AG04449 (cell line): ENCODE measurements at regions not wholly inside any gene's neighbourhood (a gene's known extent, or its start where the extent isn't known, plus 50 kb on each side); places are given as distances from the start of the nearest gene placed in this dataset.

ENCODE experiments used
- CTCF ChIA-PET: fragments of 350-600 bp; formaldehyde crosslinking; extraction: SDS; loops from one replicate; lab custom pipeline; 2021; ENCODE audit warnings: antibody characterized with exemption; lab: Yijun Ruan, JAX
- POLR2A ChIA-PET: fragments of 400-600, 350-600 bp; formaldehyde crosslinking; extraction: SDS; loops from one replicate; lab custom pipeline; 2020; ENCODE audit warnings: antibody characterized with exemption, inconsistent platforms; lab: Yijun Ruan, JAX
- DNase-seq: peaks from one replicate; pipeline ENCODE4 v3.0.0-alpha.2; 2010; ENCODE audit warnings: low read depth, low spot score
- H3K4me3 ChIP-seq: 2 replicates; pipeline ENCODE4 v1.5.1; 2011; ENCODE audit warnings: low read depth, mild to moderate bottlenecking, control low read depth, low read length
- CTCF ChIP-seq: IDR thresholded peaks from one replicate; pipeline ENCODE4 v1.5.1; 2011; ENCODE audit warnings: mild to moderate bottlenecking, moderate library complexity, low read length, control low read depth, inconsistent platforms; ENCODE audit not compliant: insufficient read depth; ENCODE audit errors: missing control alignments

GRCh38 chr1:83794384-83794783 is 204.5 kb downstream of the TTLL7 start:
- no peak overlapping the region for H3K4me3 ChIP-seq
- no peak for DNase-seq
- no peak for TF ChIP-seq CTCF
- CTCF ChIA-PET, result no interaction called here
- POLR2A ChIA-PET, result no interaction called here

GRCh38 chr1:83791821-83792437 is 207.0 kb downstream of the TTLL7 start:
- no peak for DNase-seq
- no peak for TF ChIP-seq CTCF
- ChIA-PET POLR2A (no interaction called here), CTCF (no interaction called here)
- H3K4me3 ChIP-seq, result no peak overlapping the region

DNA sequence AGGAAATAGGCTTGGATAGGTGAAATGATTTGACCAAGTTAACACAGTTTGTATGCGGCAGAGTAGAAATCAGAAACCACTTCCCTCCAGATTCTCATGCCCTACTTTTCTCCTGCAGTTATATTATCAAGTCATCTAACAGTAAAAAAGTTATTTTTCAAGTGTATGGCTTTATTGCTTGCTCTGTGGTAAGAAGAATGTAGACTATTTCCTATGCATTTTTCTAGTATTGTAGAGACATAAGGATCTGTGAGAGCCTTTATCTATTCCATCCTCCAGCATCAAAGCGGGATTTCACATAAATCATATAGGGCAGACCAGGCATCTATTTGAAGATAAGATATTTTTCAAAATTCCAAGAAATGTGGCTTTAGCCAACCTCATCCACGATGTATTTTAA is 208.5 kb downstream of the TTLL7 start:
- no peak for DNase-seq
- TF ChIP-seq CTCF, result no peak
- POLR2A ChIA-PET, result no interaction called here
- CTCF ChIA-PET, result no interaction called here
- no peak overlapping the region for H3K4me3 ChIP-seq

GRCh38 chr1:83787246-83787998 is 211.5 kb downstream of the TTLL7 start:
- H3K4me3 ChIP-seq, result no peak overlapping the region
- no peak for TF ChIP-seq CTCF
- ChIA-PET POLR2A (no interaction called here), CTCF (no interaction called here)
- no peak for DNase-seq

- no peak overlapping the region for H3K4me3 ChIP-seq
- ChIA-PET POLR2A (no interaction called here), CTCF (no interaction called here)
- TF ChIP-seq CTCF, result no peak
- no peak for DNase-seq
Measured at GRCh38 chr1:83781667-83782066, 217.3 kb downstream of the TTLL7 start.

DNA sequence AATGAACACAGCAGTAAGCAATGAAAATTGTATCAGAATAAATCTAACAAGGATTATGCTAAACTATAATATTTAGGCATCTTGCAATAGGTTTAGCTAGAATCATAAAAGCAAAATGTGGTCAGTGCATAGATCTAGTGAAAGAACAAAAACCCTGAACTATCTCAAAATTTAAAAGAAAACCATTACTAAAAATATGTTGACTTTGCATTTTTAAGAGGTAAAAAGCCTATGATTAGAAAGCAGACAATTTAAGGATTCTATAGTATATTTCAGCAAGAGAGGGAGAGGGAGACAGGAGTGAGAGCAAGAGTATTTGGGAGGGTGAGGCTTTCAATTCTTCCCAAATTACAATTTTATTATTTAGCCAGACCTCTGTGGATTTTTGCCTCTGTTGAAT is 219.4 kb downstream of the TTLL7 start:
- no peak for DNase-seq
- CTCF ChIA-PET, result no interaction called here
- H3K4me3 ChIP-seq, result no peak overlapping the region
- no peak for TF ChIP-seq CTCF
- POLR2A ChIA-PET, result no interaction called here
